Urothelium cell line (cell line): ENCODE measurements at regions not wholly inside any gene's neighbourhood (a gene's known extent, or its start where the extent isn't known, plus 50 kb on each side); places are given as distances from the start of the nearest gene placed in this dataset.

Experiments used
- DNase-seq: peaks from one replicate; pipeline ENCODE4 v3.0.0; 2011; ENCODE audit warnings: low spot score, mixed read lengths
- FAIRE-seq: peaks from 2 replicates; lab custom pipeline; 2011; peaks lifted over from hg19 to GRCh38; lab: Jason Lieb, UNC

GRCh38 chr10:107733328-107734130 is 569.0 kb upstream of the SORCS1 start:
- no peak for FAIRE-seq

GRCh38 chr10:107732045-107732444 is 567.5 kb upstream of the SORCS1 start:
- DNase-seq, result no peak
- FAIRE-seq, result peak; percentile 81

More at GRCh38 chr10:107733328-107734130, 569.0 kb upstream of the SORCS1 start:
- DNase-seq, result no peak

- DNase-seq (no peak), FAIRE-seq (no peak)
Observed at GRCh38 chr10:107728807-107729206, 564.3 kb upstream of the SORCS1 start.

- DNase-seq, result no peak
- FAIRE-seq, result no peak
Observed at GRCh38 chr10:107727767-107728317, 563.3 kb upstream of the SORCS1 start.

GRCh38 chr10:107718864-107719263 is 554.4 kb upstream of the SORCS1 start:
- DNase-seq, result no peak
- no peak for FAIRE-seq

GRCh38 chr10:107717046-107717445 is 552.5 kb upstream of the SORCS1 start:
- FAIRE-seq (no peak), DNase-seq (no peak)

- FAIRE-seq, result no peak
- DNase-seq, result no peak
Observed at GRCh38 chr10:107715565-107715964, 551.1 kb upstream of the SORCS1 start.

GRCh38 chr10:107708981-107709380 is 544.5 kb upstream of the SORCS1 start:
- DNase-seq, result no peak

GRCh38 chr10:107706096-107706725 is 541.7 kb upstream of the SORCS1 start:
- no peak for FAIRE-seq

More at GRCh38 chr10:107708981-107709380, 544.5 kb upstream of the SORCS1 start:
- no peak for FAIRE-seq

GRCh38 chr10:107701943-107702342 is 537.4 kb upstream of the SORCS1 start:
- FAIRE-seq, result no peak
- no peak for DNase-seq

More at GRCh38 chr10:107706096-107706725, 541.7 kb upstream of the SORCS1 start:
- DNase-seq, result no peak

- FAIRE-seq (no peak), DNase-seq (no peak)
Observed at GRCh38 chr10:107692072-107692471, 527.6 kb upstream of the SORCS1 start.

- FAIRE-seq, result no peak
Observed at GRCh38 chr10:107689323-107689722, 524.8 kb upstream of the SORCS1 start.

GRCh38 chr10:107687701-107688100 is 523.2 kb upstream of the SORCS1 start:
- DNase-seq, result no peak
- FAIRE-seq, result no peak

More at GRCh38 chr10:107689323-107689722, 524.8 kb upstream of the SORCS1 start:
- DNase-seq, result no peak

- DNase-seq (no peak), FAIRE-seq (no peak)
Observed at GRCh38 chr10:107686095-107686494, 521.6 kb upstream of the SORCS1 start.

GRCh38 chr10:107671960-107672359 is 507.5 kb upstream of the SORCS1 start:
- no peak for FAIRE-seq
- DNase-seq, result no peak

- FAIRE-seq (no peak), DNase-seq (no peak)
Observed at GRCh38 chr10:107666214-107666613, 501.7 kb upstream of the SORCS1 start.

- FAIRE-seq (no peak), DNase-seq (no peak)
Observed at GRCh38 chr10:107665459-107665858, 501.0 kb upstream of the SORCS1 start.

GRCh38 chr10:107657851-107658250 is 493.3 kb upstream of the SORCS1 start:
- DNase-seq (no peak), FAIRE-seq (no peak)

- FAIRE-seq, result no peak
- DNase-seq, result no peak
Observed at GRCh38 chr10:107656932-107657331, 492.4 kb upstream of the SORCS1 start.

- peak; percentile 7 for DNase-seq
Observed at GRCh38 chr10:107653832-107654287, 489.4 kb upstream of the SORCS1 start.

GRCh38 chr10:107650939-107651338 is 486.4 kb upstream of the SORCS1 start:
- no peak for DNase-seq
- FAIRE-seq, result no peak

More at GRCh38 chr10:107653832-107654287, 489.4 kb upstream of the SORCS1 start:
- FAIRE-seq, result no peak

GRCh38 chr10:107649249-107649648 is 484.7 kb upstream of the SORCS1 start:
- DNase-seq (no peak), FAIRE-seq (no peak)
